Amniotic stem cell (primary cell): ENCODE measurements at regions not wholly inside any gene's neighbourhood (a gene's known extent, or its start where the extent isn't known, plus 50 kb on each side); places are given as distances from the start of the nearest gene placed in this dataset.
A peak's percentile ranks its signal among the peaks of the same experiment; 100 is the strongest.

Source experiments
- DNase-seq: peaks from one replicate; lab custom pipeline; 2025; lab: John Stamatoyannopoulos, UW

DNA sequence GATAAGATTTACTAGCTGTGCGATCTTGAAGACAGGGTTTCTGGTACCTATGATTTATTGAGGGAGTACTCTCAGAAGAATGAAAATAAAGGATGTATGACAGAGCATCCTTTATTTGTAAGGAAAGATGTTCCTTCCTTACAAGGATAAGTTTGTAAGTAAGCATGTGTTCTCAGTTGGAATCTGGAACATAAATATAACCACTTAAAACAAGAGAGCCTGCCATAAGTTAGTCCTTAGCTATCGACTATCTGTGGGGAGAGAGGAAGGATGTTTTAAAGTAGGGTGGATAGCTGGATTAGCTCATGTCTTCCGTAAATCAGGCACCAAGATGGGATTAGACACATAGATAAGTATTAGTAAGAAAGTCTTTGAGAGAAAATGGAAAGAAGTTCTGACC, 192.6 kb upstream of the CARD18 start:
- no peak for DNase-seq

DNA sequence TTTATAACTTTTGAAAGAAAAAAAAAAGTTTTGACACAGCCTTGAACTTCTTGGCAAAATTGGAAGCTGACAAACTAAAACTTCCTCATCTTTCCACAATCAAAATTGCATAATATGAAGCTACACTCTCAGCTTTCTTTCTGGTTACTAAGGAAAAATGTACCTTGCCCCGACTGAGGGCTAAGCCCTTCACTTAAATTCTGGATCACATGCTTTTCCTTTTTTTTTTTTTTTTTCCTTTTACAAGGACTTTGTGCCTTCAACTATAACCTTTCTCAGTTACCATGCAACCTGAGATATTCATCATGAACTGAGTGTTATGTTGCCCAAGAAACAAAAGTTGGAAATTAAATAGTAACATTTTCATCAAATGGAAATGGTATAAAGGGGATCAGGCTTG, 188.5 kb upstream of the CARD18 start:
- no peak for DNase-seq

DNA sequence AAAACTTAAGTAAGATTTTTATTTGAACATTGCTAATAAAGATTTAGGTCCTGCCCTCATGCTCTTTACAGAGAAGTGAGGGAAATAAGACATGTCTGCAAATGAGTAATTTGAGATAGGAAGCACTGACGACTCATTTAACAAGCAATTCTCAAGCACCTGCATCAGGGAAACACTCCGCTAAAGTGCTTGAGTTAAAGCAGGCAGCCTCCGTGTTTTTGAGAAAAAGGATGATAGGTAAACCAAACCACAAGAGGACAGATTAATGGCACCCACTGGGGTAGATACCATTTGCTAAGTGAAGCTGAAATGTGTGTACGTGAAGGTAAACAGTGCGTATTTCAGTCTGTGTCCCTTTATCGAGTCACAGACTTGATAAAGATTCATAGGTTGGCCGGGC, 184.6 kb upstream of the CARD18 start:
- DNase-seq, result no peak

GRCh38 chr11:105321696-105322095, 182.1 kb upstream of the CARD18 start:
- DNase-seq, result no peak

DNA sequence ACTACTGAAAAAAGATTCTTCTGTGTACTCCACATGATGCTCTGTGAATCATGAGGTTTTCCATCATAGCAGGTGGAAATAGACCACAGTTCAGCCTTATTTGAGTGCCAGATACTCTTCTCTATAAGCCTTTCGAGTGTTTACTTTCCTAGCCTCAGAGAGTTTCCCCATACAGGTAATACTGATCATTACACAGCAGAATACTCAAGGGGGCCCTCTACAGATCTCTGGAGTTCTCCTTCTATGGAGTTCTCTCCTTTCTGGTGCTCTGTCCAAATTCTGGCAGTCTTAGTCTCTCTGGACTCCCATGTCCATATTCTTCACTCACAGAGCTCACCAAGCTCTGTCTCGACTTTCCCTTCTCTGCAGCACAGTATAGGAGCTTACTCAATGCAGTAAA, 175.7 kb upstream of the CARD18 start:
- DNase-seq, result no peak

DNA sequence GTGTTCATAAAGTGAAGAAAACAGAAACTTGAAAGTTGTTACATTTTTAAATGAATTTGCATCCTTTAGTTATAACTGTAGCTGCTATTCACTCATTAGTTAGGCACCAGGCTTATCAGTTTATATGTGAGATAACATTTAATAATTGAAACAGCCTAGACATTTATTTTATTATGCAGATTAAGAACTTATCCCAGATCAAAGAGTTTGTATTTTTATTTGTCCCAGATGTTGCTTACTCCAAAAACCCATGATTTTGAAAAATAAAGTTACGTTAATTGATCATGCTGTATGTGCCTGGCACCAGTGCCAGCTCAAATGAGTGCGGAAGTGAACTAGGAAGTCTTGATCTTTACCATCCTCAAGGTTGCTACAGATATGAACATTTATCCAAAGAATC, 172.7 kb upstream of the CARD18 start:
- DNase-seq, result no peak

- no peak for DNase-seq
Measured at GRCh38 chr11:105298630-105299029, 159.1 kb upstream of the CARD18 start.

GRCh38 chr11:105298174-105298573, 158.6 kb upstream of the CARD18 start:
- no peak for DNase-seq

DNA sequence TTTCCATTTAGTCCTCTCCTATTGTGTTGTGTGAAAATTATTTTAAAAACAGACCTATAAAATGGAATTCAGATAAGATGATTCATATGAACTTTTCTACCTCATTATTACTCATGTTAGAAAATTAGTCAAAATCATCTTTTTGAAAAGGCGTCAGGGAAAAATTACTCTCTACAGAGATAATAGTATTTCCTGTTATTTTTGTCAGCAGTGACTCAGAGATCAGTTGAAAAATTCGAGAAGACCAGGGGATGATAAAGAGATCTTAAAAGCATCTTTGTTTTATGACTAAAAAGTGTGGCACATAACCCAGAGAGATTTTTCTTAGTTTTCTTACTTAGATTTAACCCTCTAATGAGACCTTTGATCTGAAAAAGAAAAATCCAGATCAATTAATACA, 157.9 kb upstream of the CARD18 start:
- peak; percentile 5 for DNase-seq

DNA sequence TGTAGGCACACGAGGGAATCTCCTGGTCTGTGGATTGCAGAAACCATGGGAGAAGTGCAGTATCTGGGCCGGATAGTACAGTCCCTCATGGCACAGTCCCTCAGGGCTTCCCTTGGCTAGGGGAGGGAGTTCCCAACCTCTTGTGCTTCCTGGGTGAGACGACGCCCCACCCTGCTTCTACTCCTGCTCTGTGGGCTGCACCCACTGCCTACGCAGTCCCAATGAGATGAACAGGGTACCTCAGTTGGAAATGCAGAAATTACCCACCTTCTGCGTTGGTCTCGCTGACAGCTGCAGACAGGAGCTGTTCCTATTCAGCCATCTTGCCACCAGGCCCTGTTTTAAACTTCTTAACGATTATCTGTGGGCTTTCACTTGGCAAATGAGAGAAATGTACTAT, 157.2 kb upstream of the CARD18 start:
- no peak for DNase-seq

DNA sequence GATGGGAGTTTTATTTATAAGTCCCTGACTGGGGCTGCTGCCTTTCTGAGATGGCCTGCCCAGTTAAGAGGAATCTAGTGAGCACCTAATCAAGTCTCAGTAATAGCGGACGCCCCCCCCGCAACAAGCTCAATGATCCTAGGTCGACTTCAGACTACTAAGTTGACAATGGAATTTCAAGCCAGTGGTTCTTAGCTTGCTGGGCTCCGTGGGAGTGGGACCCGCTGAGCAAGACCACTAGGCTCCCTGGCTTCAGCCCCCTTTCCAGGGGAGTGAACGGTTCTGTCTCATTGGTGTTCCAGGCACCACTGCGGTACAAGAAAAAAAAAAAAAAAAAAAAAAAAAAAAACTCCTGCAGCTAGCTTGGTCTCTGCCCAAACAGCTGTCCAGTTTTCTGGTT, 156.8 kb upstream of the CARD18 start:
- no peak for DNase-seq

- DNase-seq, result no peak
Measured at GRCh38 chr11:105282658-105283057, 143.1 kb upstream of the CARD18 start.

- no peak for DNase-seq
Measured at GRCh38 chr11:105274631-105275030, 135.1 kb upstream of the CARD18 start.

DNA sequence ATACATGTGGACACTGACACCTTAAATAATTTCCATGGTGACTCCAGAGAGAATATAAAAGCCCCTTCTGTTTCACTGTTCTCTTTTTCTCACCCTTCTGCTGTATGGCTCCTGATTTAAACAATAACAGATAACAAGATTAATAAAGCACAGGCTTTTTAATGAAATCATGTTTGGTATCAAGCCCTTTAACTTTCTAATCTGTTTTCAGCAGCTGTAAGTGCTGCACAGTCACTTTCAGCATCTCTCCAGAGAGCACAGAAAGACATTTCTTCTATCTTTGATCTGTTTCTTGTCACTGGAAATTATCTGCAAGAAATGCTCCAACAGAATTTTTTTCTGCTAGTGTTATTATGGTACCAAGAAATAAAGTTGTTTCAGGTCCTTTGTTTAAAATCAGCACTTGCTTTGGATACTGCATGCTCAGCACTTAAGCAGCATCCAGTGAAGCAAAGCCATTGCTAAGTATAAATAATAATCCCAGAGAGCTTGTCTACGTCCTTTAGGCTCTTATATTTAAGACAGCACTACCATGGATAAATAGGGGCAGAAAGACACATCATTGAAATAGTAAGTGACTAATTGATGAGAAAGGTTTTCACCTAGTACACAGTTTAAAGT, 134.2 kb upstream of the CARD18 start:
- DNase-seq, result no peak

DNA sequence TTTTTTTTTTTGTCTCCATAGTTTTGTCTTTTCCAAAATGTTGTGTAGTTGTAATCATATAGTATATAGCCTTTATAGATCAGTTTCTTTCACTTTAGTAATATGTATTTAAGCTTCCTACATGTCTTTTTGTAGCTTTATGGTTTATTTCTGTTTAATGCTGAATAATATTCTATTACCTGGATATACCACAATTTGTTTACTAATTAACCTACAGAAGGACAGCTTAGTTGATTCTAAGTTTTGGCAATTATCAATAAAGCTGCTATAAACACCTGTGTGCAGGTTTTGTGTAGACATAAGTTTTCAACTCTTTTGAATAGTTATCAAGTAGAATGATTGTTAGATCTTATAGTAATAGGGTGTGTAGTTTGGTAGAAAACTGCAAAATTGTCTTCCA, 130.3 kb upstream of the CARD18 start:
- no peak for DNase-seq

GRCh38 chr11:105268404-105269062, 129.0 kb upstream of the CARD18 start:
- no peak for DNase-seq

GRCh38 chr11:105265845-105266244, 126.3 kb upstream of the CARD18 start:
- DNase-seq, result no peak

- DNase-seq, result no peak
Measured at GRCh38 chr11:105260976-105261375, 121.4 kb upstream of the CARD18 start.

GRCh38 chr11:105245781-105246315, 106.3 kb upstream of the CARD18 start:
- DNase-seq, result no peak

- DNase-seq, result peak; percentile 51
Measured at GRCh38 chr11:105244160-105244825, 104.7 kb upstream of the CARD18 start.

DNA sequence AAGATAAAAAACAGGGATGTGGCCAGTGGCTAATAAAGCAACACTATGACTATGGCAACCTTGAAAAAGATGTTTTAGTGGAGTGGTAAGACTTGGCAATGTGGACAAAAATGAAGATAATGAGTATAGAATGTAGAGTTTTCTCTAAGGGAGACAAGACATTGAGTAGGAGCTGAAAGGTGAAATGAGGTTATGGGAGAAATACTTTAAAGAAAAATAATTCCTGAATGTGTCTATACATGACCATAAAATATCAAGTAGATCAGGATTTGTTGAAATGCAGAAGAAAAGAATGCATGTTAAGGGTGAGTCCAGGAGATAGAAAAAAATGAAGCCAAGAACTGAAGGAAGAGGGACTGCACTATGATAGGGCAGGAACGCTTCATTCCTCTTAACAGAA, 101.6 kb upstream of the CARD18 start:
- no peak for DNase-seq

DNA sequence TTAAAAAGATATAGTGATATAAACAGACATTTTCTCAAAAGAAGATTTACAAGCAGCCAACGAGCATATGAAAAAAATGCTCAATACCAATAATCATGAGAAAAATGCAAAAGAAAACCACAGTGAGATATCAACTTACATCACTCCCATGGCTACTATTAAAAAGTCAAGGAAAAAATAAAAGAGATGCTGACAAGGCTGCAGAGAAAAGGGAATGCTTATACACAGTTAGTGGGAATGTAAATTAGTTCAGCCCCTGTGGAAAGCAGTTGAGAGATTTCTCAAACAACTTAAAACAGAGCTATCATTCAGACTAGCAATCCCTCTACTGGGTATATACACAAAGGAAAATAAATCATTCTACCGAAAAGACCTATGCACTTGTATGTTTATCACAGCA, 97.1 kb upstream of the CARD18 start:
- no peak for DNase-seq

DNA sequence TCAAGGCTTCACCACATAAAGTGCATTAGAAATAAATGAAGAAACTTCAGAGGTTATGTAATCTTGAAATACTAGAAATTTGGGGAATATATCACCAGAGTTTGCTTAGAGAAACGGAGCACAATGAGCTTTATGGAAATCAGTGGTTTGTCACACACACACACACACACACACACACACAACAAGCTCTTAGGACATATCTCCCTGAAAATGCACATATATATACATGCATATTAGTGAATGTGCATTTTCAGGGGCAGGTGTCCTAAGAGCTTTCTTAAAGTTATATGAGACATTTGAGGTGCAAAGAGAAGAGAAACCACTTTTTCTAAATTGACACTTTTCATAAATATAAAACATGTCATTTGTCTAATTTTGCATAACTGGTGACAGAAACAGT, 93.7 kb upstream of the CARD18 start:
- no peak for DNase-seq
